ENCODE measurements at regions not wholly inside any gene's neighbourhood (a gene's known extent, or its start where the extent isn't known, plus 50 kb on each side); places are given as distances from the start of the nearest gene placed in this dataset.
A peak's percentile ranks its signal among the peaks of the same experiment; 100 is the strongest.

DNA sequence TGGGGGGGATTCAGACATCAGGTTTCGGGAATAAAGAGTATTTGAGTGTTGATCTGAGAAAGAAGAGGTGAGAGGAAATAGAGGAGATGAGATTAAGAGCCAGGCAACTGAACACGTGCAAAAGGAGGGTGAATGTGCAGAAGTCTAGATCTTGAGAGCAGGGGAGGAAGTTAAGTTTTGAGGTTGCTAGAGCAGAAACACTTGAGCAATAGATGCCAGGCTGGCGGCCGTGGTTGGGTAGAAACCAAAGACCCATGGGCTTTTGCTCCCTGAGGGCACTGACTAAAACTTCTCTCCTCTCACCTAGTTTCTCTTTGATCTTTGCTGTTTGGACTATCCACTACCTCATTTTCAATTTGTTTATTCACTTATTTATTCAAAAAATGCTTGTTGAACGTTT is 116.0 kb downstream of the CDC42EP3 start:
- Histone ChIP-seq H3K4me3 (no peak overlapping the region), H4K20me1 (no peaks in the 10 kb centered on the region), H3K4me2 (peak overlapping the region; percentile 57 to 80 (median 72)), H3K9ac (peak overlapping the region in 9 of 11 experiments; percentile 3 to 60 (median 42); a peak in 13 of 22 replicates), H3K27me3 (no peaks in the 10 kb centered on the region), H3K27ac (peak overlapping the region; percentile 41 to 86 (median 80); a peak in 21 of 22 replicates), H3K4me1 (peaks cover 20 to 76% (median 65%) of the 10 kb centered on the region in 10 experiments), H3K9me3 (replicated peaks in 1 of 11) (peaks cover 0 to 22% (median 0%) of the 10 kb centered on the region in 11 experiments; a peak in 3 of 22 replicates), H3K36me3 (no peaks in the 10 kb centered on the region)
- peak; percentile 21 to 96 (median 91); a peak in 18 of 22 replicates for TF ChIP-seq Cebpa-rat (IDR thresholded peaks at IDR 0.05)

DNA sequence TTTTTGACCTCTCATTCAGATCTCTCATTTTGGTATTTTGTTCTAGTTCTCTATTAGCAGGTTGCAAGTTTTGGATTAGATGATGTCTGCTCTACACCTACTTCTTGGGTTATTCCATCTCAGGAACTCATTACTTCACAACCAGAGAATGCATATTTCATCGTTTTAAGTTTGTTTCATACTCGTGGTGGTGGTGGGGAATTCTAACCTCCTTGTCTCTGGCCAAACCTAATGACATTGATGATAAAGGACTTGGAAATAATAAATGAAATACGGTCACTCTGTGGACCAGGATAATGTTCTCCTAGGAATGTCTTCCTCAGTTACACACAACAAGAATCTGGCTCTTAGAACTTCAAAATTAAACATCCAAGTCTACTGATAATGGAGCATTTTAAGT is 115.2 kb downstream of the CDC42EP3 start:
- Histone ChIP-seq H4K20me1 (no peaks in the 10 kb centered on the region), H3K9me3 (replicated peaks in 1 of 11) (peaks cover 0 to 22% (median 0%) of the 10 kb centered on the region in 11 experiments; a peak in 3 of 22 replicates), H3K9ac (peak overlapping the region in 7 of 11 experiments; percentile 3 to 60 (median 44); a peak in 7 of 22 replicates), H3K36me3 (no peaks in the 10 kb centered on the region), H3K27me3 (no peaks in the 10 kb centered on the region), H3K4me3 (no peak overlapping the region), H3K4me1 (peaks cover 20 to 79% (median 66%) of the 10 kb centered on the region in 10 experiments), H3K4me2 (peak overlapping the region; percentile 57 to 80 (median 72); a peak in 21 of 22 replicates), H3K27ac (peak overlapping the region in 10 of 11 experiments; percentile 62 to 86 (median 80); a peak in 21 of 22 replicates)
- no peak for TF ChIP-seq Cebpa-rat (IDR thresholded peaks at IDR 0.05)

DNA sequence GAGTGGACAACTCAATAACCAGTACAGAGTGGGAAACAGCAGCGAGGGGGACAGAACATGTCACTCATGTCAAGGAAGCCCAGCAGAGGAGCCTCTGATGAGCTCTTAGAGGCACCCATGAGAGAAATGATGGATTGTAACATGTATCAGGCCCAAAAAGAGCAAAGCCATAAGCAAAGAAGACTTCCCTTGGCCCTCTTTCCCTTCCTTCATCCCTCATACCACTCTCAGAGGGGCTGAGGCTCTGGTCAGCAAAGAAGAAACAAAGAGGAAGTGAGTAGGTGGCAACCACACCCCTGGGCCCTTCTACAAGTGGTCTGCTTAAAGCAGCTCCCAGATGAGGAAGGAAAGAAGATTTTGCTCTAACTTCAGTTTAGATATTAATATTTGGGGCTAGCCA is 112.8 kb downstream of the CDC42EP3 start:
- TF ChIP-seq Cebpa-rat (IDR thresholded peaks at IDR 0.05), result no peak
- 0 out of 20 replicates have a peak overlapping the region, but pooled peaks of 1 of the 10 experiments have one; percentile 5 for H3K4me3 ChIP-seq
- H3K27ac ChIP-seq, result peak overlapping the region; percentile 25 to 80 (median 61); a peak in 21 of 22 replicates

DNA sequence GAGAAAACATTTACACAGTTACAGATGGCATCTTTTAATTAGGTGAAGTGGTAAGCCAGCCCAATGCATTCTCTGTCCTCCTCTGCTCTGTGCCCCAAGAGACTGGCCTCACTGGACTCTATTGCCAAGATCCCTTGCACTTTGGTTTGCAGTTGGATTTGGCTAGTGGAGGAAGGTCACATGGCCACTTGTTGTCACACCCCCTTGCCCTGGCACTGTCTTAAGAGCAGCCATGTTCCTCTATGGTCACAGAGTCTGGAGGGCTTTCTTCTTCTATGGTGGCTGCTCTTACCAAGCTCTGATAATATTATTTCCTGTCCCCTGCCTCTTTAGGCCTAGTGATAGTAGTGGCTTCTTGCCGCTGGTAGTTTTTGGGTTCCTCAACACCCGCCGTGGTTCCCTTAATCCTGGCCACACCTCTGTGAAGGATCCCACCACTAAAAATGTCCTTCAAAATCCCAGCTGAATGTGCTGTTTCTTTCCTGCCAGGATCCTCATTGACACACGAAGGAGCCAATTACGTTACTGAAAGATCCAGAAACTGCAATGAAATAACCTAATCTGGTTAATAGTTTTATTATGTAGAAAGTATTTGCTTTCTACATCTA is 111.1 kb downstream of the CDC42EP3 start:
- no peaks in the 10 kb centered on the region for H3K36me3 ChIP-seq
- no peak for TF ChIP-seq Cebpa-rat (IDR thresholded peaks at IDR 0.05)
- H4K20me1 ChIP-seq, result no peaks in the 10 kb centered on the region
- peaks cover 12 to 94% (median 62%) of the 10 kb centered on the region in 10 experiments for H3K4me1 ChIP-seq
- no peak overlapping the region for H3K4me3 ChIP-seq
- H3K9ac ChIP-seq, result no peak overlapping the region
- peak overlapping the region in 4 of 11 experiments; percentile 27 to 83 (median 75); a peak in 8 of 22 replicates for H3K4me2 ChIP-seq
- peak overlapping the region in 8 of 11 experiments; percentile 6 to 76 (median 38); a peak in 9 of 22 replicates for H3K27ac ChIP-seq
- no peaks in the 10 kb centered on the region for H3K27me3 ChIP-seq
- 0 out of 22 replicates have a peak, but pooled peaks cover 0 to 8% (median 0%) of the 10 kb centered on the region in 11 experiments for H3K9me3 ChIP-seq (replicated peaks in 1 of 11)

More for the DNA sequence above, 112.8 kb downstream of the CDC42EP3 start:
- 0 out of 22 replicates have a peak, but pooled peaks cover 0 to 8% (median 0%) of the 10 kb centered on the region in 11 experiments for H3K9me3 ChIP-seq (replicated peaks in 1 of 11)
- peak overlapping the region in 5 of 11 experiments; percentile 19 to 59 (median 34); a peak in 7 of 22 replicates for H3K9ac ChIP-seq
- no peaks in the 10 kb centered on the region for H4K20me1 ChIP-seq
- peak overlapping the region; percentile 4 to 83 (median 65); a peak in 20 of 22 replicates for H3K4me2 ChIP-seq
- H3K4me1 ChIP-seq, result peaks cover 20 to 100% (median 77%) of the 10 kb centered on the region in 10 experiments
- H3K27me3 ChIP-seq, result no peaks in the 10 kb centered on the region
- no peaks in the 10 kb centered on the region for H3K36me3 ChIP-seq

DNA sequence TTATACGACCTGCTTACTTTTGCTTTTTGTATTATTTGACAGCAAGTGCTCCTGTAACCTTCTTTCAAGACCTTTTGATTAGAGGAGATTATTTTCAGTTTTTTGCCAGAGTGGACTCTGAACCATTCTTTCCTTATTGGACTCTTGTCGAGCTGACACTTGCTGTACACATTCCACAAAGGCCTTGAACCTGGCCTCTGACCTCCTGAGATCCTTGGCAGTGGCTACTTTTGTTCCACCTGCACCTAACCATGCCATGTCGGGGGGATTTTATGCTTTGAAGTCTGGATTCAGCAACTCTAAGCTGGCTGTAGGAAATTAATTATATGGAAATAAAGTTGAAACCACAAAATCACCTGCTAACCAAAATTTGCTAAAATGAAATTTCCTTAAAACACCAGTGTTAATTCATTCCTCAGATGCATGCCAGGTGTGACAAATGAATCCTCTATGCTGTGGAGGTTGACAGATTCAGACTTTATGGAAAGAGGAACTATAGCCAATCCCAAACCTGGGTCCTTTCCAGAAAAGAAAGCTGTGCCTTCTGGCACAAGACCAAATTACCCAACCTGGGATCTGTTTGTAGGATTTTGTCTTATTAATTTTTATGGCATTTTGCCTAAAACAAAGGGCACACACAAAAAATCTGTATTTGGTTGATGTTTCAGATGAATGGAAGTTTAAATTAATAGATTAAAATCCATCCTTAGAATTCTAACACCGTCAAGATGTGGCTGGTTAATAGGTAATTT is 110.4 kb downstream of the CDC42EP3 start:
- H3K27me3 ChIP-seq, result no peaks in the 10 kb centered on the region
- H4K20me1 ChIP-seq, result no peaks in the 10 kb centered on the region
- no peak overlapping the region for H3K9ac ChIP-seq
- TF ChIP-seq Cebpa-rat (IDR thresholded peaks at IDR 0.05), result no peak
- H3K4me2 ChIP-seq, result peak overlapping the region in 6 of 11 experiments; percentile 40 to 83 (median 68); a peak in 9 of 22 replicates
- H3K4me3 ChIP-seq, result no peak overlapping the region
- H3K9me3 ChIP-seq (replicated peaks in 1 of 11), result 0 out of 22 replicates have a peak, but pooled peaks cover 0 to 6% (median 0%) of the 10 kb centered on the region in 11 experiments
- H3K36me3 ChIP-seq, result no peaks in the 10 kb centered on the region
- H3K4me1 ChIP-seq, result peaks cover 5 to 94% (median 55%) of the 10 kb centered on the region in 10 experiments
- peak overlapping the region in 1 of 11 experiments; percentile 76; a peak in 1 of 22 replicates for H3K27ac ChIP-seq

DNA sequence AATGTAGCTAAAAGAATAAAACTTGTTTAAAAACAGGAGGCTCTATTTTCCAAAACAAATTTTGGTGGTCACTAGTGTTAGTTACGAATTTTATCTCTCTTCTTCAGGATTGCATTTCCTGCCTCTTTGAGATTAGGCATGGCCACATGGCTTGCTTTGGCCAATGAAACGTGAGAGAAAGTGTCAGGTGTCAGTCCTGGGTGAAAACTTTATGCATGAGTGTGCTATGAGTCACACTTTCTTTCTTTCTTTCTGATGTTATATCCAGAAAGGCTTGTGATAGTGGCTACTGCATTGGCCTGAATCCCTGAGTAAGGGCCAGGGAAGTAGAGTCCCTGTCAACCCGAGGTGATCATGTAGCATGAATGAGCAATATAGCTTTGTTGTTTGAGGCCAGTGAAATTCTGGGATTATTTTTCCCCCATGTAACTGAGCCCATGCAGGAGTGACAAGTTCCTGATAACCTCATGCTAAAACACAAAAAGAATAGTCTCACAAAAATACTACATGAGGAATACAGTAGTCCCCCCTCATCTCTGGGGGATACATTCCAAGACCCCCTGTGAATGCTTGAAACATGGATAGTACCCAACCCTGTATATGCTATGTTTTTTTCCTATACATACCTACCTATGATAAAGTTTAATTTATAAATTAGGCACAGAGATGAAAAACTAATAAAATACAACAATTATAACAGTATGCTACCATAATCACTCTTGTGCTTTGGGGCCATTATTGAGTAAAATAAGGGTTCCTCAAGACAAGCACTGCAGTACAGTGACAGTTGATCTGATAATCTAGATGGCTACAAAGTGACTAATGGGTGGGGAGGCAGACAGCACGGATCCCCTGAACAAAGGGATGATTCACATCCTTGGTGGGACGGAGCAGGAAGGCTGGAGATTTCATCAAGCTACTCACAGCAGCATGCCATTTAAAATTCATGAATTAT is 109.5 kb downstream of the CDC42EP3 start:
- Histone ChIP-seq H3K9me3 (replicated peaks in 1 of 11) (no peaks in the 10 kb centered on the region), H3K4me2 (peak overlapping the region in 7 of 11 experiments; percentile 17 to 83 (median 66); a peak in 14 of 22 replicates), H3K27me3 (no peaks in the 10 kb centered on the region), H4K20me1 (no peaks in the 10 kb centered on the region), H3K4me3 (no peak overlapping the region), H3K9ac (no peak overlapping the region), H3K27ac (peak overlapping the region in 2 of 11 experiments; percentile 46 to 49; a peak in 3 of 22 replicates), H3K36me3 (no peaks in the 10 kb centered on the region), H3K4me1 (peaks cover 0 to 94% (median 47%) of the 10 kb centered on the region in 10 experiments; a peak in 17 of 20 replicates)
- TF ChIP-seq Cebpa-rat (IDR thresholded peaks at IDR 0.05), result no peak

DNA sequence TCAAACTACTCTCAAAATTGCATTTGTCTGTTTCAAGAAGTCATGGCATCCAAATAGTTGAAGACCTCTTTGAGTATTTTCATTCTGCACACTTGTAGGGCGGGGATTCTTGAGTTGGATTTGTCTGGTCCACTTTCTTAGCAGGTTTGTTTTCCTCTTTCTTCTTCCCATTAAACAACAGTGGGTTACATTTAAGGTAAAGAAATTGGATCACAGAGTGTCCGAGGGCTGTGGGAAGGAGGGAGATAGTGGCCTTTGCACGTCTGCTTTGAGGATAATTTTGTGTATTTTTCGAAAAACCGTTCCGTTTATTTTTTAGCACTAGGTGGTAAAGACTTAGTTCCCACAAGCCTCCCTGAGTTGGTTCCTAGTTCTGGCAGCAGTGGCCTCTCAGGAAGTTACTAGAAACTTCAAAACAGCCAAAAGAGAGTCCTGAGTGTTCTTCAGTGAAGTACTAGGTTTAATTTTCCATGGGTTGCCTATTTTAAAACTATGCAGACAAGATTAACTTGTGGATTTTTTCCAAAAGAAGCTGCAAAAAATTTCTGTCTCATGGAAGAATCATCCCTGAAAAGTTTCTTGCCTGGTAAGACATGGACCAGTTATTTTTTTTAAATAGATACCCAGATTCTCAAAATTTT is 107.9 kb downstream of the CDC42EP3 start:
- no peak overlapping the region for H3K27ac ChIP-seq
- no peaks in the 10 kb centered on the region for H3K36me3 ChIP-seq
- H3K4me2 ChIP-seq, result peak overlapping the region in 4 of 11 experiments; percentile 42 to 80 (median 68); a peak in 7 of 22 replicates
- no peaks in the 10 kb centered on the region for H3K27me3 ChIP-seq
- H3K9me3 ChIP-seq (replicated peaks in 1 of 11), result no peaks in the 10 kb centered on the region
- H3K4me1 ChIP-seq, result peaks cover 0 to 94% (median 31%) of the 10 kb centered on the region in 10 experiments; a peak in 17 of 20 replicates
- H3K4me3 ChIP-seq, result no peak overlapping the region
- no peak overlapping the region for H3K9ac ChIP-seq
- no peaks in the 10 kb centered on the region for H4K20me1 ChIP-seq
- TF ChIP-seq Cebpa-rat (IDR thresholded peaks at IDR 0.05), result no peak
